GM10266 (cell line): ENCODE measurements at regions not wholly inside any gene's neighbourhood (a gene's known extent, or its start where the extent isn't known, plus 50 kb on each side); places are given as distances from the start of the nearest gene placed in this dataset.

Experiments used
- DNase-seq: peaks from one replicate; pipeline ENCODE4 v3.0.0; 2012; ENCODE audit errors: extremely low spot score
- CTCF ChIP-seq: IDR thresholded peaks from 2 replicates; pipeline ENCODE4 v1.5.1; 2012; ENCODE audit warnings: mild to moderate bottlenecking, low read depth; ENCODE audit not compliant: control insufficient read depth, insufficient read depth; ENCODE audit errors: missing control alignments

GRCh38 chr9:11148189-11148588 is 535.4 kb upstream of the PTPRD start:
- DNase-seq: no peak

GRCh38 chr9:11149065-11149464 is 536.3 kb upstream of the PTPRD start:
- no peak for DNase-seq

More at GRCh38 chr9:11148189-11148588, 535.4 kb upstream of the PTPRD start:
- no peak for TF ChIP-seq CTCF

GRCh38 chr9:11158063-11158462 is 545.3 kb upstream of the PTPRD start:
- TF ChIP-seq CTCF: no peak
- DNase-seq: no peak

More at GRCh38 chr9:11149065-11149464, 536.3 kb upstream of the PTPRD start:
- TF ChIP-seq CTCF: no peak

GRCh38 chr9:11158676-11159075 is 545.9 kb upstream of the PTPRD start:
- DNase-seq: no peak
- TF ChIP-seq CTCF: no peak

- no peak for DNase-seq
- no peak for TF ChIP-seq CTCF
These were observed 546.6 kb upstream of the PTPRD start for GRCh38 chr9:11159318-11159862.

- no peak for TF ChIP-seq CTCF
- no peak for DNase-seq
These were observed 551.0 kb upstream of the PTPRD start for GRCh38 chr9:11163843-11164242.

- no peak for DNase-seq
- TF ChIP-seq CTCF: no peak
These were observed 569.2 kb upstream of the PTPRD start for GRCh38 chr9:11182001-11182400.
